Small intestine (tissue), 7 donors: ENCODE measurements at regions not wholly inside any gene's neighbourhood (a gene's known extent, or its start where the extent isn't known, plus 50 kb on each side); places are given as distances from the start of the nearest gene placed in this dataset.

Experiments used
- DNase-seq, 2 donors: peaks; one replicate each; pipeline versions ENCODE4 v3.0.0 to v3.0.0-alpha.2; 2013
- FAIRE-seq: peaks from 2 replicates; lab custom pipeline; 2012; peaks lifted over from hg19 to GRCh38; lab: Jason Lieb, UNC
- H3K27ac ChIP-seq, 3 donors: one replicate each; pipeline ENCODE4 v1.5.1; 2013; ENCODE audit warnings: low read length in 2 of 3, mild to moderate bottlenecking in 2 of 3, control low read depth in 1 of 3, inconsistent platforms in 1 of 3, low read depth in 1 of 3, moderate library complexity in 1 of 3
- H3K27me3 ChIP-seq, 3 donors: one replicate each; pipeline ENCODE4 v1.6.1; 2013; ENCODE audit warnings: low read length in 3 of 3, inconsistent platforms in 1 of 3; ENCODE audit not compliant: control insufficient read depth in 3 of 3, insufficient read depth in 3 of 3
- H3K36me3 ChIP-seq, 3 donors: one replicate each; pipeline ENCODE4 v1.6.1; 2013; ENCODE audit warnings: low read length in 3 of 3, inconsistent platforms in 1 of 3, low read depth in 1 of 3, mild to moderate bottlenecking in 1 of 3, moderate library complexity in 1 of 3; ENCODE audit not compliant: control insufficient read depth in 3 of 3, insufficient read depth in 2 of 3
- H3K4me1 ChIP-seq, 3 donors: one replicate each; pipeline ENCODE4 v1.6.1; 2013; ENCODE audit warnings: low read length in 2 of 3, inconsistent platforms in 1 of 3, low read depth in 1 of 3, mild to moderate bottlenecking in 1 of 3, moderate library complexity in 1 of 3; ENCODE audit not compliant: control insufficient read depth in 3 of 3, insufficient read depth in 2 of 3
- H3K4me3 ChIP-seq, 3 donors: one replicate each; pipeline ENCODE4 v1.5.1; 2013; ENCODE audit warnings: low read length in 3 of 3, control low read depth in 1 of 3, inconsistent platforms in 1 of 3, low read depth in 1 of 3, mild to moderate bottlenecking in 1 of 3, moderate library complexity in 1 of 3
- H3K9me3 ChIP-seq, 2 donors: one replicate each; pipeline ENCODE4 v1.6.1; 2013; ENCODE audit warnings: low read depth in 1 of 2, low read length in 1 of 2; ENCODE audit not compliant: control insufficient read depth in 2 of 2, insufficient read depth in 1 of 2
- WGBS, 3 donors: extraction: QIAGEN DNeasy Blood & Tissue Kit; methylation state at CpG; one replicate each; pipeline ENCODE4 v1.1.7; 2013; 5-methylcytosine and 5-hydroxymethylcytosine counted together
- donor health status: healthy with polysubstance abuse.
- donor health status: control.
- donor health status: control.
- donor health status: Bipolar disorder and iron deficiency.
- donor health status: healthy.

DNA sequence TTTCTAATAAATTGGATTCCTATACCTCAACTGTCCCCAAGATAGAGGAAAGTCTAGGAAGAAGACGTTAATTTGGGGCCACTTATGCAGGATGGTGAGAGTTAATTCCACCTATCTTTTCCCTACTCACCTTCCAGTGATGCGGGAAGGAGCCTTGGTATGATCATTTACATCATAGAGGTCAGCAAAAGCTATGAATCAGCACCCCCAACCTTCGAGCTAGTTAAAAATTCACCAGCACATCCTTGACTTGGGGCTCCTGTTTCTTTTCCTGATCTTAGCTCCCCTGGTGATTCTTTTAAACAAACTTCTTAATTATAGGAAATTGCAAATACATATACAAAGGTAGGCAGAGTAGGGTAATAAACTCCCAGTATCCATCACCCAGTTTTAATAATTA lies 366.6 kb downstream of the SOX2 start:
- H3K4me1 ChIP-seq = no peaks in the 10 kb centered on the region
- H3K36me3 ChIP-seq = no peaks in the 10 kb centered on the region
- H3K27ac ChIP-seq = no peak overlapping the region
- WGBS, 3 donors = 15 to 35% (median 19%) methylated on average over 3 of the region's 3 CpGs
- H3K9me3 ChIP-seq = no peaks in the 10 kb centered on the region
- H3K27me3 ChIP-seq = no peaks in the 10 kb centered on the region
- FAIRE-seq (no peak), DNase-seq (peak in 1 of 2 donors; percentile 60)
- no peak overlapping the region for H3K4me3 ChIP-seq

DNA sequence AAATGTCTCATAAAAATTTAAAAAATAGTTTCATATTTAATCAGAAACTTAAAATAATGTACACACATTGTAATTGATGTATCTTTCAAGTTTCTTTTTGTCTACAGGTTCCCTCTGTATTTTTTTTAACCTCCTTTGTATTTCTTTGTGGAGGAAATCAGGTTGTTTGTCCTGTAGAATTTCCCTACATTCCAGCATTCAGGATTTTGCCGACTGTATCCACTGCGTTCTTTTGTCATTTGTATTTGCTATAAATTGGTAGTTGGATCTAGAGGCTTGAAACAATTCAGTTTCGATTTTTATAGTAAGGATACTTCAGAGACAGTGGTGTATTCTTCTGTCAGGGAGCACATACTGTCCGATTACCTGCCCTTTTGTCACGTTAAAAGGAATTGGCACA lies 367.2 kb downstream of the SOX2 start:
- H3K9me3 ChIP-seq = no peaks in the 10 kb centered on the region
- no peaks in the 10 kb centered on the region for H3K27me3 ChIP-seq
- H3K27ac ChIP-seq = no peak overlapping the region
- no peak for FAIRE-seq
- no peaks in the 10 kb centered on the region for H3K36me3 ChIP-seq
- H3K4me3 ChIP-seq = no peak overlapping the region
- DNase-seq = no peak
- H3K4me1 ChIP-seq = no peaks in the 10 kb centered on the region
- 62 to 74% (median 71%) methylated on average over 5 of the region's 5 CpGs for WGBS, 3 donors

DNA sequence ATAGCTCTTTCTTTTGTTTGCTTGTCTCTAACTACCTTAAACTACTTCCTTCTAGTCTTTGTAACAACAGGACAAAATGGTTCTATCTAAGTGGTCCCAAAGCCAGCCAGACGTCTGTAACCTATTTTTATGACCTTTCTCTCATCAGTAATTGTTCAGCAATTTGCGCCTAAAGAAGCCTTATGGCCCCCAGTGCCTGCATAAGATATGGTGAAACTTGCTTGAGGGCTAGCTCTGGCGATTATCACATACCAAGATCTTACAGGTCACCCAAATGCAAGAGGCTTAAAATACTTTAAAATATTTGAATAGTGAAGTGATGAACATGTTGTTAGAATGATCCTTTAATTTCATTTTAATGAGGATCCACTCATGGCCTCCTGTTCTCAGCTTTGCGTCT lies 369.4 kb downstream of the SOX2 start:
- H3K4me1 ChIP-seq = no peaks in the 10 kb centered on the region
- H3K27ac ChIP-seq = no peak overlapping the region
- no peak overlapping the region for H3K4me3 ChIP-seq
- 61 to 70% (median 70%) methylated on average over 4 of the region's 4 CpGs for WGBS, 3 donors
- H3K27me3 ChIP-seq = no peaks in the 10 kb centered on the region
- FAIRE-seq (no peak), DNase-seq (no peak)
- no peaks in the 10 kb centered on the region for H3K9me3 ChIP-seq
- no peaks in the 10 kb centered on the region for H3K36me3 ChIP-seq

DNA sequence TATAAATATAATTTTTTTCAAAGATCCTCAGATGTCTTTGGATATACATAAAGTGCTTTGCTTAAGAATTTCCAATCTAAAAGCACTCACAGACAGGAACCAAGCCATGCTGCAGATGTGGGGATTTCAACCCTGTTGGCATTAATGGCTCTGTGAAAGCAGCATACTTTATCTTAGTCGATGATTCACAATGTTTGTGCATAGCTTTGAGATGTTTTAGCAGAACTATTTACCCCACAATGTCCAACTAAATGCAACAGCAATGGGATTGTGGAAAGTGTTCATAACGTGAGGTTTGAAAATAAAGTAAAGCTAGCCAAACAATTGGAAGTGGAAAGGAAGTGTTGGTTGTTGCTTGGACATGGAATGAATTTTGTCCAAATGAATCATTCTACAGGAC lies 371.4 kb downstream of the SOX2 start:
- H3K4me3 ChIP-seq = no peak overlapping the region
- H3K27ac ChIP-seq = no peak overlapping the region
- no peaks in the 10 kb centered on the region for H3K36me3 ChIP-seq
- DNase-seq (no peak), FAIRE-seq (no peak)
- H3K4me1 ChIP-seq = no peaks in the 10 kb centered on the region
- WGBS, 3 donors = 35 to 46% (median 39%) methylated on average over 2 of the region's 2 CpGs
- H3K9me3 ChIP-seq = no peaks in the 10 kb centered on the region
- no peaks in the 10 kb centered on the region for H3K27me3 ChIP-seq

DNA sequence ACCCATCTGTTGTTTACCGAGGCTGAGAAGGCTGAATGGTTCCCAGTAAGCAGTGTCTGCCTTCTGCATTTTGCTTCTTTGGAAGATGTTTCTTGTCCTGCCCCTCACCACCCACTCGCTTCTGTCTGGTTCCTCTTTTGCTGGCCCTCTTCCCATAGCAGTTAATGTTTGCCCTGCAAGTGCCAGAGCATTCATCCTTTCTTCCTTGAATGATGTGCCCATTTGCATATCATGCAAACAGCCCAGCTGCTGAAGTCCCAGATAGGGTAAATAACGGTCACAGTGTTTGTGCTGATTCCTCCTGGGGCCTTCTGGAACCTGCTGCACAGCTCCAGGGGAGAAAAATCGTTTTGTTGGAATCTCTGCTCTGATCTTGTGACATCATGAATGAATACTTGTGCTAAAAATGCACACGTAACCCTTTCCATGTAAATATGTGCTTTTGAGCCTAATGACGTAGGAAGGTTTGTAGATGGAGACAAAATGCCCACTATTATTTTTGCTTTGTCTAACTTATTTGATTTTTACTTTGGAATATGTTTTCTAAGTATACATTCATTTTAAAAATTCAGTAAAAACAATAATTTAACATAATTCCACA lies 381.0 kb downstream of the SOX2 start:
- H3K27ac ChIP-seq = no peak overlapping the region
- no peaks in the 10 kb centered on the region for H3K4me1 ChIP-seq
- FAIRE-seq = no peak
- DNase-seq = no peak
- H3K4me3 ChIP-seq = no peak overlapping the region
- H3K9me3 ChIP-seq = no peaks in the 10 kb centered on the region
- H3K27me3 ChIP-seq = no peaks in the 10 kb centered on the region
- no peaks in the 10 kb centered on the region for H3K36me3 ChIP-seq
- 21 to 24% (median 23%) methylated on average over 6 of the region's 6 CpGs for WGBS, 3 donors

DNA sequence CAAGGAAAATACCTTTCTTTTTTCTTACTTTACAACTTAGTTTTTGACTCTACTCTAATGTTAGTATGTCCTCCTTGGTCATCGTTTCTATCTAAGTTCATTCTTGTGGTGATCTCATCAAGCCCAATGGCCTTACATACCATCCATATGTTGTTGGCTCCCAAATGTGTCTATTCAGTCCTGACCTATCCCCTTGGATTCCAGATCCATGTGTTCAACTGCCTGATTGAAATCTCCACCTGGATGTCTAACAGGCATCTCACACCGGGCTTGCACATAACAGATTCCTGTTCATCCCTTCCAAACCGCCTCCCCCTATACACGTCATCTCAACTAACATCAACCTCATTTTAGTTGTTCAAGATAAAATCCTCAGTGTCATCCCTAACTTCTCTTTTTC lies 382.6 kb downstream of the SOX2 start:
- FAIRE-seq (no peak), DNase-seq (no peak)
- H3K27me3 ChIP-seq = no peaks in the 10 kb centered on the region
- 92 to 94% (median 92%) methylated on average over 4 of the region's 4 CpGs for WGBS, 3 donors
- no peak overlapping the region for H3K4me3 ChIP-seq
- peaks cover 0 to 2% of the 10 kb centered on the region in 2 donors for H3K9me3 ChIP-seq
- H3K27ac ChIP-seq = no peak overlapping the region
- H3K4me1 ChIP-seq = no peaks in the 10 kb centered on the region
- H3K36me3 ChIP-seq = no peaks in the 10 kb centered on the region

DNA sequence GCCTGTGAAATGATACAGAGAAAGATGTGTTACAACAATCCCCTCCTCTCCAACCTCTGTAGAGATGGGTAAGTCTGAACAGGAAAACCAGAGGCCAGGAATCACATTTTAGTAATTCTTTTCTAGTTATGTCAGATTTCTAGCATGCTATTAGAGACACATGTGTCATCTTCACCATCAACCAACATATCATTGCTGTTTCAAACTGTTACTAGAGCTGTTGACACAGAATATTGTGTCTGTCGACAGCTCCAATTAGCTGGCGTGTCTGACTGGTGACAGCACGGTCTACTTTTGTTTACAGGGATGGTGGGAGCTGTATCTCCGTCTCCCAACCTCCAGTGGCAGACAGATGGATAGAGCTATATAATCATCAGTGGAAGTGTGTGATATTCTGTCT lies 393.2 kb downstream of the SOX2 start:
- Histone ChIP-seq H3K36me3 (no peaks in the 10 kb centered on the region), H3K27ac (no peak overlapping the region), H3K4me3 (no peak overlapping the region), H3K27me3 (no peaks in the 10 kb centered on the region), H3K9me3 (peaks cover 0 to 3% of the 10 kb centered on the region in 2 donors), H3K4me1 (no peaks in the 10 kb centered on the region)
- DNase-seq (no peak), FAIRE-seq (no peak)
- 69 to 77% (median 71%) methylated on average over 4 of the region's 4 CpGs for WGBS, 3 donors

DNA sequence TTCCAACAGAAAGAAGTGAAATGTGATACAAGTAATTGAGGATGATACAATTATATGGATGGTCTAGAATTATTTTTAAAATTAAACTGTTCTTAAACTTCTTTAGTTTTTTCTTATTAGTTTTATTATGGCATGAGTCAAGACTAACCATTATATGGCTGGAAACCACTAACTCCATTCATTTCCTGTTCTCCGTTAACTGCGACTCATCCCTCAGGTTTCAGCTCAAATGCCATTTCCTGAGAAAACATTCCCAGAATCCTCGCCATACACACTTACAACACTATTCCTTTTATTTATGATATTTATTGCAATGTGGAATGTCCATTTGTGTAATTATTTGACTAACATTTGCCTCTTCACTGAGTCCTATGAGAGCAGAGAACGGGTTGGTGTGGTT lies 394.1 kb downstream of the SOX2 start:
- peaks cover 0 to 1% of the 10 kb centered on the region in 2 donors for H3K9me3 ChIP-seq
- WGBS, 3 donors = 81 to 86% (median 83%) methylated on average over 4 of the region's 4 CpGs
- DNase-seq = no peak
- H3K36me3 ChIP-seq = no peaks in the 10 kb centered on the region
- no peak overlapping the region for H3K27ac ChIP-seq
- FAIRE-seq = no peak
- no peaks in the 10 kb centered on the region for H3K4me1 ChIP-seq
- no peaks in the 10 kb centered on the region for H3K27me3 ChIP-seq
- no peak overlapping the region for H3K4me3 ChIP-seq

DNA sequence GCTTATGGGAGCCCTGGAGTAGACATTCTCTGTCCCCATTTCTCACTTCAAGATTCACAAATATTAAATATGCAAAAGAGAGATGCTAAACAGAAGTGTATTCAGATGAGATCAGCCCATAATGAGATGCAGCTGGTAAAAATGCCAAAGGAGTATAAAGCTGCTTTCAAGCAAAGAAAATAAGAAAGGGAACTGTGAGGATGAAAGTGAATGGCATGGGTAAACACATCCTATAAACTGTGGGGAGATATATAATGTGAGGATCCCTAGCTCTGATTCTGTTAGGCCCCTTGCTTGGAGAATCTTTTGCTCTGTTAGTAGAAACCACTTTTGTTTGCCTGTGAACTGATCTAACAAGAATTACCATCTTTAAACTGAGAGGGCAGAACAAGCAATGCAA lies 396.6 kb downstream of the SOX2 start:
- H3K4me3 ChIP-seq = no peak overlapping the region
- H3K36me3 ChIP-seq = no peaks in the 10 kb centered on the region
- H3K4me1 ChIP-seq = no peaks in the 10 kb centered on the region
- no peaks in the 10 kb centered on the region for H3K9me3 ChIP-seq
- DNase-seq (no peak), FAIRE-seq (no peak)
- H3K27me3 ChIP-seq = no peaks in the 10 kb centered on the region
- no peak overlapping the region for H3K27ac ChIP-seq
